Fibroblast of villous mesenchyme (primary cell): ENCODE measurements at regions not wholly inside any gene's neighbourhood (a gene's known extent, or its start where the extent isn't known, plus 50 kb on each side); places are given as distances from the start of the nearest gene placed in this dataset.
A peak's percentile ranks its signal among the peaks of the same experiment; 100 is the strongest.

ENCODE experiments used
- DNase-seq: peaks from one replicate; pipeline ENCODE4 v3.0.0-alpha.2; 2010; ENCODE audit warnings: low read depth
- H3K4me3 ChIP-seq: 2 replicates; pipeline ENCODE4 v1.5.1; 2011; ENCODE audit warnings: low read depth, mild to moderate bottlenecking, low read length
- CTCF ChIP-seq: IDR thresholded peaks from 2 replicates; pipeline ENCODE4 v1.5.1; 2012; ENCODE audit warnings: low read depth, mild to moderate bottlenecking, low read length; ENCODE audit not compliant: insufficient read depth

DNA sequence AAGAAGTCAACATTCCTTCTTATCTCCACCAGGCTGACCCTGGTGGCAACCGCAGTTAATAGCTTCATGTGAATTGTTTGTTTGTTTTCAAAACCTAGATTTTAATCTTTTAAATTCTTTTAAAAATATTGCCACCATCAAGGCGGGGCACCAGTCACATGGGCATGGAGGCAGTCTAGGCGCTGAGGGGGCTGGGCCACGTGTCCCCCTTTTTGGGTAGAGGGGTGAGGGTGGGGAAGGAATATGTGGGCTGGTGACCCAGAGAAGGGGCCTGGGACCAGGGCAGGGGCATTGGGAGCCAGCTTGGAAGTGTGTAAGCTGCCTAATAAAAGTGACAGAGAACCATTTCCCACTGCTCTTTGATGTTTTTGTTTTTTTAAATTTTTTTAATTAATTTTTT, 147.3 kb downstream of the GADD45G start:
- no peak for DNase-seq
- no peak overlapping the region for H3K4me3 ChIP-seq
- TF ChIP-seq CTCF, result no peak

DNA sequence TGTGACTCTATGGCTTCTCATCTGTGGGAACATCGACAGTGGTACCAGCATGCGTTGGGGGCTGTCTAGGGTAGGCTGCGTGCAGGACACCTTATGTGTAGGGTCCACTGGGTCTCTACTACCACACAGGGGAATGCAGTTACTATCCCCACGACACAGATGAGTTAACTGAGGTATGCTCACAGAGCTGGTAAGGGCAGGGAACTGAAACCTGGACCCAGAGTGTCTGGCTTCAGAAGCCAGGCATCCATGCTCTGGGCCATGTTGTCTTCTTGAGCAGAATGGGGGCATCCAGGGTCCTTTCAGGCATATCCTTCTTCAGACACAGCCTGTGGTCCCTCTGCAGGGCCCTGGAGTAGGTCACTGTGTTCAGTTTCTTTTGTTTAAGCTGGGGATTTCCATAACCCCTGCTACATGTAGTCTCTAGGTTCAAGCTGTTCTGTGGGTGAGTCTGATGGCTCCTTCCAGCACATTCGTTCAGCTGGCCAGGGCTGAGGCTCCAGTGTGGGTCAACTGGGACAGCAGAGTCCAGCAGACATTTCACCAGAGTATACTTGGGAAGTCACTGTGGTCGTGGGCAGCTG, 148.8 kb downstream of the GADD45G start:
- DNase-seq, result no peak
- TF ChIP-seq CTCF, result no peak
- H3K4me3 ChIP-seq, result no peak overlapping the region

DNA sequence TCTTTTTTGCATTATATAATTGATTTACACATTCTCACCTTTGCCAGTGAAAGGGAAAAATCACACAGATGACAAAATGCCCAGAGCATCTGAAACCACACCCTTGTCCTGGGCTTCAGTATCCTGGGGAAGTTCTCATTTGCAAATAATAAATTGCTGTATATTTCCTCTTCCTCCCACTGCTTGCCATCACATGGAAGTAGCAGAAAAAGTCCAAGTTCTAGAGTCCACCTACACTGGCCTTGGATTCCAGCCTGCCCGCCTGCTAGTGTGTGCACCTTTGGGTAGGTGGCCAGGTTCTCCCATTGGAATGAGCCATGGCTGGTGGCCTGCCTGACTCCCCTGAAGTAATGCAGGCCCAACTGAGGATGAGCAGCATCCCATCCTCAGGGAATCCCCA, 149.4 kb downstream of the GADD45G start:
- no peak overlapping the region for H3K4me3 ChIP-seq
- no peak for DNase-seq
- no peak for TF ChIP-seq CTCF

GRCh38 chr9:89755821-89756220, 151.0 kb downstream of the GADD45G start:
- DNase-seq, result peak; percentile 50

DNA sequence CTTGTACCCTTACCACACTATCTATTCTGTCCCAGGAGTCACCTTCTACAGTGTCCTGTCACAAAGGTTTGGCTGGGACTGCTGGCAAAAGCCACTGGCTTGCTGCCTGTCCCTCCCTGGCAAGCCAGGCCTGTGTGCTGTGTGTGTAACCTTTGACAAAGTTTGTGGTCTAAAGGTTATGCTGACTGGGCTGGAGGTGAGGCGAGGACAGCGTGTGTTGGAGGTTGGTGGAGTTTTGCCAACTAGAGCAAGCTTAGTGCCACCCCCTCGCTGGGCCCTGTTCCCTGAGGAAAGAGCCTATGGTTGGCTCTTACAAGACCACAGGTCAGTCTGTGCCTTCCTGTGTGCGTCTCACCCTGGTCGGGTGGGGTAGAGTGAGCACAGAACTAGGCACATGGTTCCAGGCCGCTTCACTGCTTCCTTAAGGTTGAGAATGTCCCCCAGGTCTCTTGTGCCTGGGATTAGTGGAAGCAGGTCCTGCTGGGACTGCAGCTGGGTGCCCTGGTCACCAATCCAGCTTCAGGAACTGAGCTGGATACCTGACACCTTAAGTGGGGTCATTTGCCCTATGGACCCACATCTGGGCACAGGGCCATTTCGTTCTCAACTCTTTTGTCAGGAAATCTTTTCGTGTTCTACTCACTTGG, 152.2 kb downstream of the GADD45G start:
- H3K4me3 ChIP-seq, result no peak overlapping the region
- TF ChIP-seq CTCF, result no peak
- DNase-seq, result no peak

More at GRCh38 chr9:89755821-89756220, 151.0 kb downstream of the GADD45G start:
- no peak for TF ChIP-seq CTCF
- no peak overlapping the region for H3K4me3 ChIP-seq

- no peak for DNase-seq
- TF ChIP-seq CTCF, result no peak
- H3K4me3 ChIP-seq, result no peak overlapping the region
Observed at GRCh38 chr9:89757776-89758528, 153.1 kb downstream of the GADD45G start.
